ENCODE measurements at regions not wholly inside any gene's neighbourhood (a gene's known extent, or its start where the extent isn't known, plus 50 kb on each side); places are given as distances from the start of the nearest gene placed in this dataset.

GRCh38 chr11:116454951-116455350 lies 317.8 kb downstream of the BUD13 start:
- no peaks in the 10 kb centered on the region for H3K27me3 ChIP-seq (ENCODE audit: control insufficient read depth in 1 of 2, insufficient read depth in 2 of 2, low read length in 2 of 2)
- WGBS (ENCODE audit: low lambda C conversion rate) = 82% methylated on average over 1 of the region's 1 CpG
- no peak overlapping the region for H3K4me3 ChIP-seq (replicated peaks in 1 of 3; ENCODE audit: insufficient read depth in 1 of 3, low read depth in 2 of 3, low read length in 3 of 3)
- no peaks in the 10 kb centered on the region for H3K79me2 ChIP-seq (ENCODE audit: insufficient read depth, low read length)
- intact Hi-C loops (cut with micrococcal nuclease; ENCODE audit: unreplicated experiment) = loop anchor here (1.0 kb wide), 1 partner anchor 44 kb away; no protein-coding TSS in a partner anchor
- DNase-seq (ENCODE audit: low spot score) (no peak), ATAC-seq (no peak), FAIRE-seq (no peak)
- CTCF ChIA-PET (ENCODE audit: low intra/inter-chr PET ratio, low total read pairs) = interaction anchor here (1.6 kb wide), 1 partner anchor 44 kb away, joined by 15 read pairs; no protein-coding TSS in a partner anchor
- no peak overlapping the region for H3K9ac ChIP-seq (ENCODE audit: insufficient read depth, low read depth, low read length)
- BruUV-seq (replicated peaks) = no TSS peak
- in situ Hi-C loops (cut with HindIII; ENCODE audit: extremely low pct_ligation_motif_present, low pct_unique_long_range_greater_than_20kb) = no loop called here
- no peak overlapping the region for H3K27ac ChIP-seq (ENCODE audit: extremely low read length, insufficient read depth, low read length)
- no peaks in the 10 kb centered on the region for H4K20me1 ChIP-seq (ENCODE audit: insufficient read depth, low read length)
- no peaks in the 10 kb centered on the region for H3K36me3 ChIP-seq (replicated peaks in 1 of 2; ENCODE audit: control insufficient read depth in 1 of 2, insufficient read depth in 2 of 2, low read length in 2 of 2)
- POLR2A ChIA-PET = no interaction called here
- no peaks in the 10 kb centered on the region for H3K4me1 ChIP-seq (ENCODE audit: insufficient read depth, low read length)
- no peak overlapping the region for H2AFZ ChIP-seq (ENCODE audit: low read length)
- H3K9me3 ChIP-seq (ENCODE audit: low read length) = peaks cover 7% of the 10 kb centered on the region; the same call in 1 of the 2 replicates
- no peak overlapping the region for H3K4me2 ChIP-seq (ENCODE audit: low read depth, low read length)
- no peak for TF ChIP-seq ZNF335 (CRISPR knock-in tag; IDR thresholded peaks at IDR 0.05)
- TF ChIP-seq, protein P1, sequence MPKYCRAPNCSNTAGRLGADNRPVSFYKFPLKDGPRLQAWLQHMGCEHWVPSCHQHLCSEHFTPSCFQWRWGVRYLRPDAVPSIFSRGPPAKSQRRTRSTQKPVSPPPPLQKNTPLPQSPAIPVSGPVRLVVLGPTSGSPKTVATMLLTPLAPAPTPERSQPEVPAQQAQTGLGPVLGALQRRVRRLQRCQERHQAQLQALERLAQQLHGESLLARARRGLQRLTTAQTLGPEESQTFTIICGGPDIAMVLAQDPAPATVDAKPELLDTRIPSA (CRISPR knock-in tag; IDR thresholded peaks at IDR 0.05; ENCODE audit: borderline replicate concordance) = no peak
- TF ChIP-seq ZNF318 (CRISPR knock-in tag; IDR thresholded peaks at IDR 0.05) = no peak
- no peak for TF ChIP-seq ZNF609 (CRISPR knock-in tag; IDR thresholded peaks at IDR 0.05; ENCODE audit: borderline replicate concordance)
- TF ChIP-seq ZNF660 (CRISPR knock-in tag; IDR thresholded peaks at IDR 0.05; ENCODE audit: borderline replicate concordance, low read depth) = no peak
- TF ChIP-seq ZNF674 (CRISPR knock-in tag; IDR thresholded peaks at IDR 0.05; ENCODE audit: low read depth) = no peak
- TF ChIP-seq, protein P2, sequence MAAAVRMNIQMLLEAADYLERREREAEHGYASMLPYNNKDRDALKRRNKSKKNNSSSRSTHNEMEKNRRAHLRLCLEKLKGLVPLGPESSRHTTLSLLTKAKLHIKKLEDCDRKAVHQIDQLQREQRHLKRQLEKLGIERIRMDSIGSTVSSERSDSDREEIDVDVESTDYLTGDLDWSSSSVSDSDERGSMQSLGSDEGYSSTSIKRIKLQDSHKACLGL (CRISPR knock-in tag; IDR thresholded peaks at IDR 0.05) = no peak

Measured in HepG2 (cell line).